Endothelial cell of umbilical vein (primary cell): ENCODE measurements at regions not wholly inside any gene's neighbourhood (a gene's known extent, or its start where the extent isn't known, plus 50 kb on each side); places are given as distances from the start of the nearest gene placed in this dataset.

Experiments
- BruUV-seq: library from RNA; stranded (reverse); fragments of 400-500 nt; replicated peaks from 2 replicates; lab custom pipeline; 2021; lab: Mats Ljungman, UMichigan
- CTCF ChIA-PET: fragments of 300-600, 350-600 bp; sonication (Branson Sonifier 250); formaldehyde crosslinking; loops from one replicate; lab custom pipeline; 2021; ENCODE audit warnings: antibody characterized with exemption, inconsistent platforms; lab: Charles Lee
- POLR2A ChIA-PET: fragments of 300-600, 350-600 bp; sonication (Branson Sonifier 250); formaldehyde crosslinking; loops from one replicate; lab custom pipeline; 2021; ENCODE audit warnings: antibody characterized with exemption, inconsistent platforms; lab: Charles Lee
- DNase-seq: peaks from one replicate; pipeline ENCODE4 v3.0.0-alpha.2; 2011; ENCODE audit warnings: low read depth, low spot score
- FAIRE-seq: peaks from 2 replicates; lab custom pipeline; 2011; peaks lifted over from hg19 to GRCh38; lab: Jason Lieb, UNC
- H2AFZ ChIP-seq: 2 replicates; pipeline ENCODE4 v1.6.0; 2012; ENCODE audit warnings: low read depth, low read length, control low read depth, inconsistent platforms
- H3K27ac ChIP-seq: 2 replicates; pipeline ENCODE4 v1.5.1; 2011; ENCODE audit warnings: low read depth, mild to moderate bottlenecking, control low read depth, low read length, moderate library complexity; ENCODE audit not compliant: insufficient read depth
- H3K27me3 ChIP-seq, 2 experiments: 2 replicates each; pipeline versions ENCODE4 v1.6.0 to v1.6.1; 2011; ENCODE audit warnings: low read length in 2 of 2, mixed read lengths in 1 of 2; ENCODE audit not compliant: control insufficient read depth in 2 of 2, insufficient read depth in 2 of 2
- H3K36me3 ChIP-seq, 2 experiments: 2 replicates in 1 of 2; 3 replicates in 1 of 2; pipeline ENCODE4 v1.5.1; 2011; ENCODE audit warnings: low read length in 2 of 2, mild to moderate bottlenecking in 1 of 2, moderate library complexity in 1 of 2; ENCODE audit not compliant: control insufficient read depth in 2 of 2, insufficient read depth in 2 of 2; ENCODE audit errors: extremely low read depth in 1 of 2
- H3K4me1 ChIP-seq: 3 replicates; pipeline ENCODE4 v1.5.1; 2011; ENCODE audit warnings: mild to moderate bottlenecking, low read length; ENCODE audit not compliant: control insufficient read depth, insufficient read depth; ENCODE audit errors: extremely low read depth
- H3K4me2 ChIP-seq: 2 replicates; pipeline ENCODE4 v1.6.1; 2011; ENCODE audit warnings: low read length, control low read depth, mixed read lengths; ENCODE audit not compliant: insufficient read depth
- H3K4me3 ChIP-seq, 3 experiments: fragments of 200-600 bp in 1 of 3; sonication (generic), shearing (Covaris generic) in 1 of 3; replicated peaks in 1 of 3; 2 replicates each; pipeline ENCODE4 v1.5.1; 2011 to 2016; ENCODE audit warnings: control low read depth in 3 of 3, low read length in 3 of 3, mild to moderate bottlenecking in 2 of 3, inconsistent platforms in 1 of 3, low read depth in 1 of 3, moderate library complexity in 1 of 3; ENCODE audit not compliant: insufficient read depth in 1 of 3
- H3K79me2 ChIP-seq: 2 replicates; pipeline ENCODE4 v1.6.0; 2012; ENCODE audit warnings: low read length, inconsistent platforms; ENCODE audit not compliant: control insufficient read depth, insufficient read depth
- H3K9ac ChIP-seq: replicated peaks from 2 replicates; pipeline ENCODE3; 2011; ENCODE audit warnings: low read length, control low read depth; ENCODE audit not compliant: insufficient read depth; ENCODE audit errors: extremely low read depth
- H3K9me1 ChIP-seq: replicated peaks from 3 replicates; pipeline ENCODE4 v1.6.0; 2011; ENCODE audit warnings: mild to moderate bottlenecking, low read length; ENCODE audit not compliant: control insufficient read depth, insufficient read depth; ENCODE audit errors: extremely low read depth
- H3K9me3 ChIP-seq: replicated peaks from 2 replicates; pipeline ENCODE4 v1.5.1; 2012; ENCODE audit warnings: low read length, inconsistent platforms; ENCODE audit not compliant: control insufficient read depth, insufficient read depth
- H4K20me1 ChIP-seq: replicated peaks from 2 replicates; pipeline ENCODE3; 2011; ENCODE audit warnings: mild to moderate bottlenecking, low read length; ENCODE audit not compliant: control insufficient read depth, insufficient read depth; ENCODE audit errors: extremely low read depth
- FOS ChIP-seq: IDR thresholded peaks from 2 replicates; pipeline ENCODE4 v1.6.1; 2011; ENCODE audit warnings: mild to moderate bottlenecking, low read length, moderate library complexity, borderline replicate concordance; ENCODE audit not compliant: insufficient read depth
- JUN ChIP-seq: IDR thresholded peaks from 2 replicates; pipeline ENCODE4 v1.6.1; 2011; ENCODE audit warnings: borderline replicate concordance, low read depth; ENCODE audit not compliant: insufficient read length, insufficient read depth
- MYC ChIP-seq: IDR thresholded peaks from one replicate; pipeline ENCODE4 v1.6.1; 2011; ENCODE audit warnings: mild to moderate bottlenecking, low read depth, low read length
- POLR2A ChIP-seq: IDR thresholded peaks from 2 replicates; pipeline ENCODE4 v1.6.1; 2012; ENCODE audit warnings: low read depth, mild to moderate bottlenecking, control low read depth, low read length
- dilution Hi-C: fragments of 300-500 bp; cut with MboI; formaldehyde crosslinking; loops from one replicate; pipeline ENCODE4 v1.15.0; 2019; ENCODE audit warnings: low sequenced_read_pairs; ENCODE audit not compliant: extremely low pct_ligation_motif_present
- intact Hi-C: fragments of 100-400 bp; cut with micrococcal nuclease; formaldehyde crosslinking; loops from one replicate; pipeline ENCODE4 v1.10.0; 2022
- TF ChIP-seq, protein P1 (sequence below): IDR thresholded peaks from 2 replicates; pipeline ENCODE4 v1.6.1; 2011; ENCODE audit not compliant: insufficient read depth, insufficient read length
- TF ChIP-seq, protein P2 (sequence below), 2 donors: IDR thresholded peaks; 1 replicate in 1 of 2; 2 replicates in 1 of 2; pipeline ENCODE4 v1.5.1; 2011; ENCODE audit warnings: low read length in 2 of 2, mild to moderate bottlenecking in 2 of 2, moderate library complexity in 2 of 2, control low read depth in 1 of 2, inconsistent platforms in 1 of 2, low read depth in 1 of 2; ENCODE audit not compliant: insufficient read depth in 1 of 2; ENCODE audit errors: extremely low read depth in 1 of 2

DNA sequence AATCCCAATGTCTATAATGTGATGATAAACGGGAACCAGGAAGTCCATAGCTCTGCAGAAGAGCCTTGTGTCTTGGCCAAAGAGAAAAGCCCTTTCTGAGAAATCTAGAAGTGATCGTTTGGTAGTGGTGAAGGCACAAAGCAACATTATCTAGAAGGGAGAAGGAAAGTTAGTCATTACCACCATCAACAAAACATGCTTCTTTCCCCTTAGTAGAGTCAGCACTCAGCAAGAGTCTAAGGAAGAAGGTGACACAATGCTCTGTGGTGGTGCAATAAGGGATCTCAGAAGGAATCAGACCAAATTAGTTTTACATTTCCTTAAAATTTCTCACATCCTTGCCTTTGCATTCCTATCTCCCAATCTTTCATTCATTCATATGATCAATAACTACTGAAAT is 134.4 kb upstream of the PRDX6 start:
- no TSS peak for BruUV-seq
- intact Hi-C loops: no loop called here
- no peak for DNase-seq
- Histone ChIP-seq H3K27ac (no peak overlapping the region), H3K36me3 (no peaks in the 10 kb centered on the region), H3K9me1 (no peaks in the 10 kb centered on the region), H3K4me1 (no peaks in the 10 kb centered on the region), H4K20me1 (no peaks in the 10 kb centered on the region), H3K79me2 (no peaks in the 10 kb centered on the region), H3K27me3 (peaks cover 0 to 2% of the 10 kb centered on the region in 2 experiments), H3K9ac (no peak overlapping the region), H3K4me2 (no peak overlapping the region), H2AFZ (no peak overlapping the region), H3K4me3 (no peak overlapping the region), H3K9me3 (no peaks in the 10 kb centered on the region)
- FAIRE-seq: no peak
- TF ChIP-seq, protein P1, sequence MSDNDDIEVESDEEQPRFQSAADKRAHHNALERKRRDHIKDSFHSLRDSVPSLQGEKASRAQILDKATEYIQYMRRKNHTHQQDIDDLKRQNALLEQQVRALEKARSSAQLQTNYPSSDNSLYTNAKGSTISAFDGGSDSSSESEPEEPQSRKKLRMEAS: no peak
- TF ChIP-seq MYC: no peak
- no peak for TF ChIP-seq FOS
- no peak for TF ChIP-seq JUN
- TF ChIP-seq POLR2A: no peak
- TF ChIP-seq, protein P2, sequence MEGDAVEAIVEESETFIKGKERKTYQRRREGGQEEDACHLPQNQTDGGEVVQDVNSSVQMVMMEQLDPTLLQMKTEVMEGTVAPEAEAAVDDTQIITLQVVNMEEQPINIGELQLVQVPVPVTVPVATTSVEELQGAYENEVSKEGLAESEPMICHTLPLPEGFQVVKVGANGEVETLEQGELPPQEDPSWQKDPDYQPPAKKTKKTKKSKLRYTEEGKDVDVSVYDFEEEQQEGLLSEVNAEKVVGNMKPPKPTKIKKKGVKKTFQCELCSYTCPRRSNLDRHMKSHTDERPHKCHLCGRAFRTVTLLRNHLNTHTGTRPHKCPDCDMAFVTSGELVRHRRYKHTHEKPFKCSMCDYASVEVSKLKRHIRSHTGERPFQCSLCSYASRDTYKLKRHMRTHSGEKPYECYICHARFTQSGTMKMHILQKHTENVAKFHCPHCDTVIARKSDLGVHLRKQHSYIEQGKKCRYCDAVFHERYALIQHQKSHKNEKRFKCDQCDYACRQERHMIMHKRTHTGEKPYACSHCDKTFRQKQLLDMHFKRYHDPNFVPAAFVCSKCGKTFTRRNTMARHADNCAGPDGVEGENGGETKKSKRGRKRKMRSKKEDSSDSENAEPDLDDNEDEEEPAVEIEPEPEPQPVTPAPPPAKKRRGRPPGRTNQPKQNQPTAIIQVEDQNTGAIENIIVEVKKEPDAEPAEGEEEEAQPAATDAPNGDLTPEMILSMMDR (IDR thresholded peaks at IDR 0.05; ENCODE audit: extremely low read depth in 1 of 2, insufficient read depth in 1 of 2, low read depth in 1 of 2, low read length in 2 of 2): no peak
- CTCF ChIA-PET: no interaction called here
- POLR2A ChIA-PET: no interaction called here
- dilution Hi-C loops: no loop called here
